SK-N-SH (cell line): ENCODE measurements at regions not wholly inside any gene's neighbourhood (a gene's known extent, or its start where the extent isn't known, plus 50 kb on each side); places are given as distances from the start of the nearest gene placed in this dataset.

Experiments
- CTCF ChIA-PET: fragments of 300-600, 350-600 bp; formaldehyde crosslinking; extraction: SDS; loops from one replicate; lab custom pipeline; 2021; lab: Yijun Ruan, JAX
- POLR2A ChIA-PET: fragments of 350-600 bp; sonication (Branson Sonifier 250); formaldehyde crosslinking; extraction: SDS; loops from one replicate; lab custom pipeline; 2020; ENCODE audit warnings: antibody characterized with exemption, inconsistent platforms; lab: Yijun Ruan, JAX
- DNase-seq: peaks from one replicate; pipeline ENCODE4 v3.0.0; 2012
- H2AFZ ChIP-seq: fragments of 200-600 bp; sonication (generic); 2 replicates; pipeline ENCODE4 v1.8.1; 2016; ENCODE audit warnings: antibody characterized with exemption, mild to moderate bottlenecking, low read depth
- H3F3A ChIP-seq: fragments of 200-600 bp; sonication (generic); replicated peaks from 2 replicates; pipeline ENCODE3; 2016; ENCODE audit warnings: antibody characterized with exemption, mild to moderate bottlenecking; ENCODE audit not compliant: insufficient read depth
- H3K27ac ChIP-seq, 2 experiments: fragments of 200-500 bp in 1 of 2; fragments of 200-600 bp in 1 of 2; sonication (Bioruptor generic) in 1 of 2; sonication (generic), shearing (Covaris generic) in 1 of 2; 2 replicates each; pipeline versions ENCODE4 v1.5.1 to v1.6.1; 2014 to 2016; ENCODE audit warnings: low read depth in 2 of 2, inconsistent platforms in 1 of 2, low read length in 1 of 2, mild to moderate bottlenecking in 1 of 2, mixed read lengths in 1 of 2
- H3K27me3 ChIP-seq: fragments of 200-600 bp; sonication (generic), shearing (Covaris generic); 2 replicates; pipeline ENCODE4 v1.6.1; 2016; ENCODE audit warnings: mixed run types; ENCODE audit not compliant: insufficient read depth
- H3K36me3 ChIP-seq, 2 experiments: fragments of 200-500 bp in 1 of 2; fragments of 200-600 bp in 1 of 2; sonication (Bioruptor generic) in 1 of 2; sonication (generic) in 1 of 2; replicated peaks in 1 of 2; 2 replicates each; pipeline versions ENCODE3 to v1.5.1; 2014 to 2016; ENCODE audit warnings: low read length in 1 of 2, mild to moderate bottlenecking in 1 of 2; ENCODE audit not compliant: insufficient read depth in 2 of 2, control insufficient read depth in 1 of 2
- H3K4me1 ChIP-seq, 2 experiments: fragments of 200-500 bp in 1 of 2; fragments of 200-600 bp in 1 of 2; sonication (Bioruptor generic) in 1 of 2; sonication (generic), shearing (Covaris generic) in 1 of 2; 2 replicates each; pipeline versions ENCODE4 v1.5.1 to v1.6.1; 2014 to 2016; ENCODE audit warnings: low read depth in 1 of 2, low read length in 1 of 2, mixed run types in 1 of 2; ENCODE audit not compliant: insufficient read depth in 2 of 2, control insufficient read depth in 1 of 2
- H3K4me2 ChIP-seq: fragments of 200-600 bp; sonication (generic), shearing (Covaris generic); 2 replicates; pipeline ENCODE4 v1.6.1; 2017; ENCODE audit warnings: mixed run types
- H3K4me3 ChIP-seq, 2 experiments: fragments of 200-500 bp in 1 of 2; fragments of 200-600 bp in 1 of 2; sonication (Bioruptor generic) in 1 of 2; sonication (generic), shearing (Covaris generic) in 1 of 2; 2 replicates each; pipeline versions ENCODE4 v1.5.1 to v1.8.1; 2014 to 2016; ENCODE audit warnings: low read depth in 2 of 2, inconsistent platforms in 1 of 2, low read length in 1 of 2, mild to moderate bottlenecking in 1 of 2, mixed read lengths in 1 of 2, moderate library complexity in 1 of 2
- H3K79me2 ChIP-seq: fragments of 200-600 bp; sonication (generic); 2 replicates; pipeline ENCODE4 v1.8.1; 2017; ENCODE audit warnings: mild to moderate bottlenecking; ENCODE audit not compliant: insufficient read depth
- H3K9ac ChIP-seq: fragments of 200-600 bp; sonication (generic); 2 replicates; pipeline ENCODE4 v1.6.1; 2017; ENCODE audit warnings: mixed run types
- H3K9me2 ChIP-seq: fragments of 200-600 bp; sonication (generic); 2 replicates; pipeline ENCODE4 v1.6.1; 2017; ENCODE audit warnings: mixed run types
- H3K9me3 ChIP-seq: fragments of 200-600 bp; sonication (generic); 2 replicates; pipeline ENCODE4 v1.6.1; 2017; ENCODE audit warnings: mixed run types, mild to moderate bottlenecking, moderate library complexity
- H4K20me1 ChIP-seq: fragments of 200-600 bp; sonication (generic); 2 replicates; pipeline ENCODE4 v1.6.1; 2017; ENCODE audit warnings: mild to moderate bottlenecking, mixed run types; ENCODE audit not compliant: insufficient read depth
- CHD2 ChIP-seq: fragments of 150-350 bp; IDR thresholded peaks from 2 replicates; pipeline ENCODE4 v1.6.1; 2018; ENCODE audit warnings: low read length; ENCODE audit not compliant: partially characterized antibody
- ELF1 ChIP-seq: IDR thresholded peaks from 2 replicates; pipeline ENCODE4 v1.4.0; 2012
- EZH2phosphoT487 ChIP-seq: fragments of 200-600 bp; sonication (generic); IDR thresholded peaks from 2 replicates; pipeline ENCODE4 v1.6.1; 2017; ENCODE audit warnings: low read depth, mixed run types, mild to moderate bottlenecking, antibody characterized with exemption, moderate library complexity, borderline replicate concordance
- FOXM1 ChIP-seq: IDR thresholded peaks from 2 replicates; pipeline ENCODE4 v1.4.0; 2012; ENCODE audit warnings: low read depth, mild to moderate bottlenecking
- GABPA ChIP-seq: IDR thresholded peaks from 2 replicates; pipeline ENCODE4 v1.4.0; 2012; ENCODE audit warnings: low read depth, mild to moderate bottlenecking
- MAX ChIP-seq: IDR thresholded peaks from 2 replicates; pipeline ENCODE4 v1.4.0; 2012; ENCODE audit warnings: low read depth
- MEF2A ChIP-seq: IDR thresholded peaks from 2 replicates; pipeline ENCODE4 v1.4.0; 2012; ENCODE audit warnings: low read depth, borderline replicate concordance
- MXI1 ChIP-seq: IDR thresholded peaks from 2 replicates; pipeline ENCODE4 v1.6.1; 2012; ENCODE audit warnings: mild to moderate bottlenecking, low read depth, low read length, improper control_type of control experiment
- NFIC ChIP-seq: IDR thresholded peaks from 2 replicates; pipeline ENCODE4 v1.4.0; 2012; ENCODE audit warnings: borderline replicate concordance
- NRF1 ChIP-seq: IDR thresholded peaks from 2 replicates; pipeline ENCODE4 v1.6.1; 2012; ENCODE audit warnings: low read depth, mild to moderate bottlenecking, low read length
- PBX3 ChIP-seq: IDR thresholded peaks from 2 replicates; pipeline ENCODE4; 2012
- POLR2AphosphoS5 ChIP-seq: IDR thresholded peaks from 2 replicates; pipeline ENCODE4 v1.6.1; 2012; ENCODE audit warnings: low read depth, low read length
- RCOR1 ChIP-seq: fragments of 150-350 bp; IDR thresholded peaks from 2 replicates; pipeline ENCODE4 v1.6.1; 2017; ENCODE audit warnings: antibody characterized with exemption, low read length
- RFX5 ChIP-seq: IDR thresholded peaks from 2 replicates; pipeline ENCODE4 v1.6.1; 2012; ENCODE audit warnings: mild to moderate bottlenecking, improper control_type of control experiment, low read length
- SIN3A ChIP-seq: IDR thresholded peaks from 2 replicates; pipeline ENCODE4 v1.6.1; 2012; ENCODE audit warnings: low read depth, mild to moderate bottlenecking, low read length, moderate library complexity, borderline replicate concordance
- SMC3 ChIP-seq: IDR thresholded peaks from 2 replicates; pipeline ENCODE4 v1.6.1; 2012; ENCODE audit warnings: low read depth, low read length, improper control_type of control experiment
- TAF1 ChIP-seq: IDR thresholded peaks from 2 replicates; pipeline ENCODE4 v1.6.1; 2012; ENCODE audit warnings: low read depth, mild to moderate bottlenecking, low read length, moderate library complexity, borderline replicate concordance
- ZBTB33 ChIP-seq: IDR thresholded peaks from 2 replicates; pipeline ENCODE4 v1.4.0; 2012; ENCODE audit warnings: low read depth, borderline replicate concordance
- WGBS: methylation state at CpG from one replicate; pipeline ENCODE4 v1.1.6; 2017; ENCODE audit warnings: low lambda C conversion rate; 5-methylcytosine and 5-hydroxymethylcytosine counted together
- TF ChIP-seq, protein P1 (sequence below): fragments of 150-350 bp; IDR thresholded peaks from 2 replicates; pipeline ENCODE4 v1.6.1; 2017; ENCODE audit warnings: antibody characterized with exemption, low read length, low read depth, borderline replicate concordance
- TF ChIP-seq, protein P2 (sequence below): fragments of 150-350 bp; IDR thresholded peaks from 2 replicates; pipeline ENCODE4 v1.6.1; 2016; ENCODE audit warnings: mild to moderate bottlenecking, low read depth, low read length

DNA sequence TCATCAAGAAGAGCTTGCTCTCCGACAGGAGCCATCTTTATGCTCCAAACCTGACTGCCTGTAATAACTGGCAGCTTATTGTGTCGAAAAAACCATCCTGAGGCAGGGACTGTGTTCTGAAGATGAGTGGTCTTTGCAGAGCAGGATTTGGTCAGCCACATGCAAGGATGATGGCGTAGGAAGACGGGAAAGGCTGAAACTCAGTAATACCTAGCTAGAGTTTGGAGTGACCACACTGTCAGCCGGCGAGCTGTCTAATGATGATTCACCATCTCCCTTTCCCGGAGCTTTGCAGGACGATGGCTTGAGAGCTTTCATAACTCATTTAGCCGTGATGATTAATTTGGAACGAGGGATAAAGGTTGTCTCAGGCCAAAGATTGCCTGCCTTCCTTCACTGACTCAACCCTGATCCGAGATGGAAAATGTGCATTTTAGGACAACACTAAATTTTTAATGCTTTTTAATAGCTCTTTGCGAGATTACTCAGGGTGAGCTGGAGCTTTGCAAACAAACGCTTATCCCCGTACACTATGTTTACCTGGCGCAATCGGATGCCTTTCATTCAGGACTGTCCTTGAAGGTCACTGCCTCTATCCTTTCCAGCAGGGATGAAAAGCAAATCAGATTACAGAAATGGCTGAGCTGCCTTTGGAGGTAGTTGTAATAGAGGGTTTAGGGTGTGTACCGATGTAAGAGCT lies 288.5 kb downstream of the ASMT start (continued):
- TF ChIP-seq ZBTB33 (no peak), POLR2AphosphoS5 (no peak), ELF1 (no peak), PBX3 (peak; percentile 94), FOXM1 (no peak), MAX (peak; percentile 68), RFX5 (no peak), CHD2 (no peak)
- TF ChIP-seq, protein P1, sequence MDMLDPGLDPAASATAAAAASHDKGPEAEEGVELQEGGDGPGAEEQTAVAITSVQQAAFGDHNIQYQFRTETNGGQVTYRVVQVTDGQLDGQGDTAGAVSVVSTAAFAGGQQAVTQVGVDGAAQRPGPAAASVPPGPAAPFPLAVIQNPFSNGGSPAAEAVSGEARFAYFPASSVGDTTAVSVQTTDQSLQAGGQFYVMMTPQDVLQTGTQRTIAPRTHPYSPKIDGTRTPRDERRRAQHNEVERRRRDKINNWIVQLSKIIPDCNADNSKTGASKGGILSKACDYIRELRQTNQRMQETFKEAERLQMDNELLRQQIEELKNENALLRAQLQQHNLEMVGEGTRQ, result no peak

GRCh38 chrX:1904663-1905218 lies 289.9 kb downstream of the ASMT start:
- TF ChIP-seq MXI1 (no peak), EZH2phosphoT487 (no peak), NFIC (no peak), SMC3 (no peak), CHD2 (no peak), ZBTB33 (no peak), GABPA (no peak), RCOR1 (no peak), MEF2A (no peak), TAF1 (no peak), NRF1 (no peak), SIN3A (no peak)
- TF ChIP-seq, protein P2, sequence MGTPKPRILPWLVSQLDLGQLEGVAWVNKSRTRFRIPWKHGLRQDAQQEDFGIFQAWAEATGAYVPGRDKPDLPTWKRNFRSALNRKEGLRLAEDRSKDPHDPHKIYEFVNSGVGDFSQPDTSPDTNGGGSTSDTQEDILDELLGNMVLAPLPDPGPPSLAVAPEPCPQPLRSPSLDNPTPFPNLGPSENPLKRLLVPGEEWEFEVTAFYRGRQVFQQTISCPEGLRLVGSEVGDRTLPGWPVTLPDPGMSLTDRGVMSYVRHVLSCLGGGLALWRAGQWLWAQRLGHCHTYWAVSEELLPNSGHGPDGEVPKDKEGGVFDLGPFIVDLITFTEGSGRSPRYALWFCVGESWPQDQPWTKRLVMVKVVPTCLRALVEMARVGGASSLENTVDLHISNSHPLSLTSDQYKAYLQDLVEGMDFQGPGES, result no peak
- TF ChIP-seq, protein P1, result no peak
- no peak overlapping the region for H3K27ac ChIP-seq
- H3K4me3 ChIP-seq, result no peak overlapping the region
- H3K4me1 ChIP-seq, result peaks cover 0 to 9% of the 10 kb centered on the region in 2 experiments; a peak in 1 of 4 replicates
- no peak for DNase-seq
- H3K36me3 ChIP-seq, result no peaks in the 10 kb centered on the region
- H4K20me1 ChIP-seq, result no peaks in the 10 kb centered on the region
- no peak overlapping the region for H3K9ac ChIP-seq
- H2AFZ ChIP-seq, result no peak overlapping the region
- POLR2A ChIA-PET, result no interaction called here
- no peaks in the 10 kb centered on the region for H3K79me2 ChIP-seq
- H3F3A ChIP-seq, result peaks cover 25% of the 10 kb centered on the region
- no peaks in the 10 kb centered on the region for H3K27me3 ChIP-seq
- no peaks in the 10 kb centered on the region for H3K9me3 ChIP-seq
- H3K9me2 ChIP-seq, result no peaks in the 10 kb centered on the region
- H3K4me2 ChIP-seq, result no peak overlapping the region
- 33% methylated on average over 2 of the region's 2 CpGs for WGBS
- CTCF ChIA-PET, result no interaction called here
